ENCODE measurements at regions not wholly inside any gene's neighbourhood (a gene's known extent, or its start where the extent isn't known, plus 50 kb on each side); places are given as distances from the start of the nearest gene placed in this dataset.

GRCh38 chr3:25350725-25351114 is 77.3 kb upstream of the RARB start:
- no peaks in the 10 kb centered on the region for H3K9me3 ChIP-seq (replicated peaks; ENCODE audit: insufficient read depth, low read length)
- H3K27me3 ChIP-seq (replicated peaks; ENCODE audit: insufficient read depth, low read length): no peaks in the 10 kb centered on the region
- no peaks in the 10 kb centered on the region for H3F3A ChIP-seq (ENCODE audit: insufficient read depth, low read length)
- H2AFZ ChIP-seq (ENCODE audit: low read length): no peak overlapping the region
- H3K4me2 ChIP-seq (ENCODE audit: low read depth, low read length): no peak overlapping the region
- TF ChIP-seq CTCF (IDR thresholded peaks at IDR 0.05; ENCODE audit: low read length): no peak
- no peak for TF ChIP-seq EZH2phosphoT487 (IDR thresholded peaks at IDR 0.05; ENCODE audit: low read length)
- TF ChIP-seq EZH2 (optimal IDR thresholded peaks at IDR 0.05; ENCODE audit: low read depth, low read length): no peak
- H3K4me3 ChIP-seq (ENCODE audit: low read length): no peak overlapping the region
- H3K27ac ChIP-seq (ENCODE audit: low read length): no peak overlapping the region
- H4K20me1 ChIP-seq (ENCODE audit: insufficient read depth, low read length): no peaks in the 10 kb centered on the region
- DNase-seq: no peak
- no peaks in the 10 kb centered on the region for H3K4me1 ChIP-seq (ENCODE audit: low read length)
- H3K79me2 ChIP-seq (ENCODE audit: low read length): no peaks in the 10 kb centered on the region
- no peak overlapping the region for H3K9ac ChIP-seq (ENCODE audit: low read length)
- H3K9me2 ChIP-seq (replicated peaks; ENCODE audit: insufficient read depth, low read length): no peaks in the 10 kb centered on the region
- H3K36me3 ChIP-seq (replicated peaks; ENCODE audit: insufficient read depth, low read length): no peaks in the 10 kb centered on the region

- H3K4me1 ChIP-seq (ENCODE audit: low read length): no peaks in the 10 kb centered on the region
- TF ChIP-seq CTCF (IDR thresholded peaks at IDR 0.05; ENCODE audit: low read length) (no peak), EZH2phosphoT487 (IDR thresholded peaks at IDR 0.05; ENCODE audit: low read length) (no peak), EZH2 (optimal IDR thresholded peaks at IDR 0.05; ENCODE audit: low read depth, low read length) (no peak)
- H2AFZ ChIP-seq (ENCODE audit: low read length): no peak overlapping the region
- no peaks in the 10 kb centered on the region for H3K9me3 ChIP-seq (replicated peaks; ENCODE audit: insufficient read depth, low read length)
- H3K9me2 ChIP-seq (replicated peaks; ENCODE audit: insufficient read depth, low read length): no peaks in the 10 kb centered on the region
- H3K27me3 ChIP-seq (replicated peaks; ENCODE audit: insufficient read depth, low read length): no peaks in the 10 kb centered on the region
- H3K4me3 ChIP-seq (ENCODE audit: low read length): no peak overlapping the region
- DNase-seq: no peak
- H3K4me2 ChIP-seq (ENCODE audit: low read depth, low read length): no peak overlapping the region
- H3K27ac ChIP-seq (ENCODE audit: low read length): no peak overlapping the region
- no peaks in the 10 kb centered on the region for H3K79me2 ChIP-seq (ENCODE audit: low read length)
- no peaks in the 10 kb centered on the region for H4K20me1 ChIP-seq (ENCODE audit: insufficient read depth, low read length)
- no peaks in the 10 kb centered on the region for H3K36me3 ChIP-seq (replicated peaks; ENCODE audit: insufficient read depth, low read length)
- H3K9ac ChIP-seq (ENCODE audit: low read length): no peak overlapping the region
- H3F3A ChIP-seq (ENCODE audit: insufficient read depth, low read length): no peaks in the 10 kb centered on the region
These were observed 74.0 kb upstream of the RARB start for GRCh38 chr3:25354071-25354470.

GRCh38 chr3:25355034-25355885 is 72.8 kb upstream of the RARB start:
- no peaks in the 10 kb centered on the region for H3K9me2 ChIP-seq (replicated peaks; ENCODE audit: insufficient read depth, low read length)
- no peaks in the 10 kb centered on the region for H3K36me3 ChIP-seq (replicated peaks; ENCODE audit: insufficient read depth, low read length)
- DNase-seq: no peak
- no peaks in the 10 kb centered on the region for H3F3A ChIP-seq (ENCODE audit: insufficient read depth, low read length)
- H2AFZ ChIP-seq (ENCODE audit: low read length): no peak overlapping the region
- TF ChIP-seq EZH2phosphoT487 (IDR thresholded peaks at IDR 0.05; ENCODE audit: low read length) (no peak), EZH2 (optimal IDR thresholded peaks at IDR 0.05; ENCODE audit: low read depth, low read length) (no peak), CTCF (IDR thresholded peaks at IDR 0.05; ENCODE audit: low read length) (no peak)
- H3K4me1 ChIP-seq (ENCODE audit: low read length): no peaks in the 10 kb centered on the region
- H3K9me3 ChIP-seq (replicated peaks; ENCODE audit: insufficient read depth, low read length): no peaks in the 10 kb centered on the region
- H3K27me3 ChIP-seq (replicated peaks; ENCODE audit: insufficient read depth, low read length): no peaks in the 10 kb centered on the region
- no peak overlapping the region for H3K4me3 ChIP-seq (ENCODE audit: low read length)
- no peaks in the 10 kb centered on the region for H4K20me1 ChIP-seq (ENCODE audit: insufficient read depth, low read length)
- no peak overlapping the region for H3K4me2 ChIP-seq (ENCODE audit: low read depth, low read length)
- H3K9ac ChIP-seq (ENCODE audit: low read length): no peak overlapping the region
- H3K27ac ChIP-seq (ENCODE audit: low read length): no peak overlapping the region
- H3K79me2 ChIP-seq (ENCODE audit: low read length): no peaks in the 10 kb centered on the region
